K562 (cell line): ENCODE measurements at regions not wholly inside any gene's neighbourhood (a gene's known extent, or its start where the extent isn't known, plus 50 kb on each side); places are given as distances from the start of the nearest gene placed in this dataset.

Experiments used
- ATAC-seq: fragments of 200-7000 bp; cut with Tn5 transposase; 3 replicates; pipeline ENCODE4 v1.9.1; 2020; ENCODE audit warnings: moderate library complexity
- BruUV-seq: library from RNA; stranded (reverse); fragments of 400-500 nt; replicated peaks from 2 replicates; lab custom pipeline; 2021; lab: Mats Ljungman, UMichigan
- CTCF ChIA-PET: fragments of 300-600 bp; formaldehyde crosslinking; extraction: SDS; loops from one replicate; lab custom pipeline; 2021; ENCODE audit warnings: low intra/inter-chr PET ratio; lab: Yijun Ruan, JAX
- POLR2A ChIA-PET: fragments of 300-600, 350-650 bp; sonication (Branson Sonifier 250); formaldehyde crosslinking; extraction: SDS; loops from one replicate; lab custom pipeline; 2021; ENCODE audit warnings: antibody characterized with exemption, inconsistent platforms; lab: Yijun Ruan, JAX
- DNase-seq, 4 experiments: peaks; one replicate each; pipeline versions ENCODE4 v3.0.0 to v3.0.0-alpha.2; 2011 to 2018; ENCODE audit warnings: low spot score in 3 of 4, mixed read lengths in 3 of 4; ENCODE audit errors: extremely low read depth in 1 of 4
- FAIRE-seq: peaks from 2 replicates; lab custom pipeline; 2011; peaks lifted over from hg19 to GRCh38; lab: Jason Lieb, UNC
- H2AFZ ChIP-seq: 2 replicates; pipeline ENCODE4 v1.6.0; 2011; ENCODE audit warnings: low read depth, low read length, control low read depth, inconsistent platforms
- H3K27ac ChIP-seq: fragments of 200-600 bp; 3 replicates; pipeline ENCODE4 v1.8.0; 2011; ENCODE audit warnings: low read depth, mild to moderate bottlenecking, control low read depth, inconsistent platforms, low read length, moderate library complexity, mixed read lengths; ENCODE audit errors: extremely low read depth
- H3K27me3 ChIP-seq, 2 experiments: fragments of 300-600 bp in 1 of 2; 2 replicates in 1 of 2; 3 replicates in 1 of 2; pipeline versions ENCODE4 v1.6.0 to v1.8.0; 2011; ENCODE audit warnings: inconsistent platforms in 2 of 2, low read length in 2 of 2, mild to moderate bottlenecking in 1 of 2, mixed read lengths in 1 of 2, moderate library complexity in 1 of 2; ENCODE audit not compliant: control insufficient read depth in 2 of 2, insufficient read depth in 2 of 2
- H3K36me3 ChIP-seq: fragments of 300-600 bp; 3 replicates; pipeline ENCODE4 v1.8.0; 2011; ENCODE audit warnings: mild to moderate bottlenecking, low read length, inconsistent platforms; ENCODE audit not compliant: control insufficient read depth, insufficient read depth
- H3K4me1 ChIP-seq, 2 experiments: fragments of 200-600 bp in 1 of 2; replicated peaks in 1 of 2; 2 replicates in 1 of 2; 3 replicates in 1 of 2; pipeline versions ENCODE4 v1.5.1 to v1.8.0; 2011; ENCODE audit warnings: inconsistent platforms in 2 of 2, low read length in 2 of 2, mild to moderate bottlenecking in 1 of 2, mixed read lengths in 1 of 2, moderate library complexity in 1 of 2; ENCODE audit not compliant: control insufficient read depth in 2 of 2, insufficient read depth in 2 of 2
- H3K4me2 ChIP-seq: 2 replicates; pipeline ENCODE4 v1.6.1; 2011; ENCODE audit warnings: low read length, control low read depth, inconsistent platforms, mixed read lengths; ENCODE audit not compliant: insufficient read depth
- H3K4me3 ChIP-seq: fragments of 200-600 bp; sonication (generic), shearing (Covaris generic); 2 replicates; pipeline ENCODE4 v1.5.1; 2016; ENCODE audit warnings: control low read depth, inconsistent platforms
- H3K79me2 ChIP-seq: fragments of 200-600 bp; 3 replicates; pipeline ENCODE4 v1.8.0; 2011; ENCODE audit warnings: low read length, inconsistent platforms; ENCODE audit not compliant: control insufficient read depth, insufficient read depth
- H3K9ac ChIP-seq, 2 experiments: 2 replicates each; pipeline versions ENCODE4 v1.6.0 to v1.6.1; 2011; ENCODE audit warnings: low read depth in 2 of 2, low read length in 2 of 2, control low read depth in 1 of 2, inconsistent platforms in 1 of 2, mild to moderate bottlenecking in 1 of 2, mixed read lengths in 1 of 2; ENCODE audit not compliant: insufficient read depth in 1 of 2
- H3K9me1 ChIP-seq: one replicate; pipeline ENCODE4 v1.6.0; 2011; ENCODE audit warnings: inconsistent platforms, mild to moderate bottlenecking, low read length, moderate library complexity; ENCODE audit not compliant: control insufficient read depth, insufficient read depth
- H3K9me3 ChIP-seq: replicated peaks from 2 replicates; pipeline ENCODE4 v1.5.1; 2011; ENCODE audit warnings: low read depth, low read length, inconsistent platforms; ENCODE audit not compliant: control insufficient read depth, insufficient read depth
- H4K20me1 ChIP-seq: replicated peaks from 2 replicates; pipeline ENCODE4 v1.6.1; 2011; ENCODE audit warnings: low read length, inconsistent platforms, mixed read lengths; ENCODE audit not compliant: control insufficient read depth, insufficient read depth
- KAT2B ChIP-seq: IDR thresholded peaks from one replicate; pipeline ENCODE4 v1.6.1; 2012; ENCODE audit warnings: low read depth, mild to moderate bottlenecking, control low read depth, inconsistent platforms, low read length, moderate library complexity
- LARP7 ChIP-seq: fragments of 450-650 bp; IDR thresholded peaks from 2 replicates; pipeline ENCODE4 v1.6.1; 2016
- NEUROD1 ChIP-seq: fragments of 150-350 bp; IDR thresholded peaks from 2 replicates; pipeline ENCODE4 v1.6.1; 2014; ENCODE audit warnings: borderline replicate concordance, low read length, low read depth; ENCODE audit not compliant: partially characterized antibody
- RUNX1 ChIP-seq: sonication (generic); IDR thresholded peaks from 2 replicates; pipeline ENCODE4 v1.6.1; 2016; ENCODE audit warnings: antibody characterized with exemption, low read depth
- ZBTB8A ChIP-seq: fragments of 450-650 bp; IDR thresholded peaks from 2 replicates; pipeline ENCODE4 v1.6.1; 2018; ENCODE audit warnings: mild to moderate bottlenecking, moderate library complexity; ENCODE audit not compliant: partially characterized antibody
- ZFP30 ChIP-seq: fragments of 250-450 bp; sonication (Bioruptor Pico); IDR thresholded peaks from 2 replicates; pipeline ENCODE4 v1.8.0; 2022; ENCODE audit warnings: moderate library complexity, mild to moderate bottlenecking, inconsistent platforms, borderline replicate concordance
- ZKSCAN8 ChIP-seq: fragments of 200-800 bp; sonication (Bioruptor generic); IDR thresholded peaks from 2 replicates; pipeline ENCODE4 v1.6.1; 2016; ENCODE audit warnings: missing genetic modification characterization, missing compliant biosample characterization
- ZNF140 ChIP-seq: fragments of 250-450 bp; sonication (Bioruptor Pico); IDR thresholded peaks from 2 replicates; pipeline ENCODE4 v1.8.0; 2021; ENCODE audit warnings: moderate library complexity, mild to moderate bottlenecking, inconsistent platforms
- WGBS: fragments of 100-300 bp; shearing (Covaris generic); methylation state at CpG from one replicate; pipeline ENCODE4 v1.1.6; 2016; ENCODE audit warnings: low coverage, mixed read lengths; ENCODE audit not compliant: insufficient coverage; ENCODE audit errors: missing lambda C conversion rate; 5-methylcytosine and 5-hydroxymethylcytosine counted together
- in situ Hi-C: fragments of 300-500 bp; cut with MboI; formaldehyde crosslinking; loops from 4 replicates; pipeline ENCODE4 v1.15.0; 2018; ENCODE audit warnings: inconsistent platforms, mixed read lengths
- intact Hi-C: fragments of 100-400 bp; cut with micrococcal nuclease; formaldehyde crosslinking; loops from 2 replicates; pipeline ENCODE4 v1.14.2; 2022
- TF ChIP-seq, protein P1 (sequence below): sonication (generic); formaldehyde crosslinking; IDR thresholded peaks from 2 replicates; pipeline ENCODE4 v1.8.0; 2022; ENCODE audit warnings: mild to moderate bottlenecking, missing genetic modification reagents
- TF ChIP-seq, protein P2 (sequence below), 2 experiments: fragments of 450-650 bp in 1 of 2; IDR thresholded peaks; 2 replicates each; pipeline ENCODE4 v1.6.1; 2011 to 2017; ENCODE audit warnings: low read depth in 2 of 2, antibody characterized with exemption in 1 of 2, borderline replicate concordance in 1 of 2, low read length in 1 of 2, mild to moderate bottlenecking in 1 of 2, mixed read lengths in 1 of 2; ENCODE audit not compliant: control insufficient read depth in 1 of 2

DNA sequence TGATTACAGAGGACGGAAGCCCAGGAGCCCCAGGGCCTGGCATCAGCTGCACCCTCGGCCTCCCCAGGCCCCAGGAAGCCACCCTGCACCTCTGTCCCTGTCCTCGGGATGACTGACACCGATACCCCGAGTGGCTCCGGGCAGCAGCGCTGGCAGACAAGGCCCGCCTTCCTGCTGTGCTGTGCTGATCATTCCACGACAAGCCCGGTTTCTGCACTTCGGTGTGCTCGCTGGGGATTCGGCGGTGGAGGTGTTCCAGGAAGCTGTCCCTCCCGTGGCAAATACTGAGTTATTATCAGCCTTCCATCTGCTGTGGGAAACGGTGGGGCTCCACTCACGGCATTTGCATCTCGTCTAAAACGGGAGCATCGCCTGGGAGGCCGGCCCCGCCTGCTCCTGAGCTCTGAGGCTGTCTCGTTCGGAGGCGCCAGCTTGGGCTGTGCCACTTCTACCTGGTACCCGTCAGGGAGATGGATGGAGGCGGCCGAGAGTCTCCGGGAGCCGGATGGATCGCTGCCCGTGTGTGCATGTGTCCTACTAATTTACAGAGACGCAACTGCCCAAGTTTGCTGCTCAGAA lies 506.1 kb downstream of the BRD1 start:
- WGBS, result under 1% methylated on average over 29 of the region's 33 CpGs
- in situ Hi-C loops, result loop anchor here (25.0 kb wide), 1 partner anchor 284 kb away; no protein-coding TSS in a partner anchor
- intact Hi-C loops, result no loop called here
- H3K27me3 ChIP-seq, result peaks cover 2 to 54% of the 10 kb centered on the region in 2 experiments; a peak in 4 of 5 replicates
- H3K4me2 ChIP-seq, result no peak overlapping the region
- H3K36me3 ChIP-seq, result no peaks in the 10 kb centered on the region
- no peaks in the 10 kb centered on the region for H3K4me1 ChIP-seq
- H3K79me2 ChIP-seq, result no peaks in the 10 kb centered on the region
- DNase-seq (no peak), ATAC-seq (no peak), FAIRE-seq (no peak)
- no peak overlapping the region for H3K9ac ChIP-seq
- H3K27ac ChIP-seq, result no peak overlapping the region
- CTCF ChIA-PET, result no interaction called here
- no peak overlapping the region for H3K4me3 ChIP-seq
- no peaks in the 10 kb centered on the region for H3K9me1 ChIP-seq
- no TSS peak for BruUV-seq
- POLR2A ChIA-PET, result no interaction called here
- H4K20me1 ChIP-seq, result 0 out of 2 replicates have a peak, but pooled peaks cover 3% of the 10 kb centered on the region
- no peaks in the 10 kb centered on the region for H3K9me3 ChIP-seq
- no peak for TF ChIP-seq NEUROD1
- TF ChIP-seq ZBTB8A, result no peak
- TF ChIP-seq RUNX1, result no peak
- TF ChIP-seq, protein P1, sequence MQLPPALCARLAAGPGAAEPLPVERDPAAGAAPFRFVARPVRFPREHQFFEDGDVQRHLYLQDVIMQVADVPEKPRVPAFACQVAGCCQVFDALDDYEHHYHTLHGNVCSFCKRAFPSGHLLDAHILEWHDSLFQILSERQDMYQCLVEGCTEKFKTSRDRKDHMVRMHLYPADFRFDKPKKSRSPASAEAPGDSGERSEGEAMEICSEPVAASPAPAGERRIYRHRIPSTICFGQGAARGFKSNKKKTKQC (CRISPR knock-in tag), result no peak
- no peak for TF ChIP-seq LARP7
- TF ChIP-seq ZKSCAN8, result no peak
- no peak for TF ChIP-seq KAT2B
- no peak for TF ChIP-seq ZNF140 (CRISPR knock-in tag)
- no peak for TF ChIP-seq ZFP30
- TF ChIP-seq, protein P2, sequence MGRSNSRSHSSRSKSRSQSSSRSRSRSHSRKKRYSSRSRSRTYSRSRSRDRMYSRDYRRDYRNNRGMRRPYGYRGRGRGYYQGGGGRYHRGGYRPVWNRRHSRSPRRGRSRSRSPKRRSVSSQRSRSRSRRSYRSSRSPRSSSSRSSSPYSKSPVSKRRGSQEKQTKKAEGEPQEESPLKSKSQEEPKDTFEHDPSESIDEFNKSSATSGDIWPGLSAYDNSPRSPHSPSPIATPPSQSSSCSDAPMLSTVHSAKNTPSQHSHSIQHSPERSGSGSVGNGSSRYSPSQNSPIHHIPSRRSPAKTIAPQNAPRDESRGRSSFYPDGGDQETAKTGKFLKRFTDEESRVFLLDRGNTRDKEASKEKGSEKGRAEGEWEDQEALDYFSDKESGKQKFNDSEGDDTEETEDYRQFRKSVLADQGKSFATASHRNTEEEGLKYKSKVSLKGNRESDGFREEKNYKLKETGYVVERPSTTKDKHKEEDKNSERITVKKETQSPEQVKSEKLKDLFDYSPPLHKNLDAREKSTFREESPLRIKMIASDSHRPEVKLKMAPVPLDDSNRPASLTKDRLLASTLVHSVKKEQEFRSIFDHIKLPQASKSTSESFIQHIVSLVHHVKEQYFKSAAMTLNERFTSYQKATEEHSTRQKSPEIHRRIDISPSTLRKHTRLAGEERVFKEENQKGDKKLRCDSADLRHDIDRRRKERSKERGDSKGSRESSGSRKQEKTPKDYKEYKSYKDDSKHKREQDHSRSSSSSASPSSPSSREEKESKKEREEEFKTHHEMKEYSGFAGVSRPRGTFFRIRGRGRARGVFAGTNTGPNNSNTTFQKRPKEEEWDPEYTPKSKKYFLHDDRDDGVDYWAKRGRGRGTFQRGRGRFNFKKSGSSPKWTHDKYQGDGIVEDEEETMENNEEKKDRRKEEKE (IDR thresholded peaks at IDR 0.05; ENCODE audit: borderline replicate concordance in 1 of 2, control insufficient read depth in 1 of 2, low read depth in 2 of 2, low read length in 1 of 2), result no peak
- H2AFZ ChIP-seq, result no peak overlapping the region
